ENCODE measurements at regions not wholly inside any gene's neighbourhood (a gene's known extent, or its start where the extent isn't known, plus 50 kb on each side); places are given as distances from the start of the nearest gene placed in this dataset.
"Not testable (repeated sequence)": the region's sequence is repeated elsewhere in the genome, so short reads cannot be mapped to it uniquely, and the experiment has no call there.

DNA sequence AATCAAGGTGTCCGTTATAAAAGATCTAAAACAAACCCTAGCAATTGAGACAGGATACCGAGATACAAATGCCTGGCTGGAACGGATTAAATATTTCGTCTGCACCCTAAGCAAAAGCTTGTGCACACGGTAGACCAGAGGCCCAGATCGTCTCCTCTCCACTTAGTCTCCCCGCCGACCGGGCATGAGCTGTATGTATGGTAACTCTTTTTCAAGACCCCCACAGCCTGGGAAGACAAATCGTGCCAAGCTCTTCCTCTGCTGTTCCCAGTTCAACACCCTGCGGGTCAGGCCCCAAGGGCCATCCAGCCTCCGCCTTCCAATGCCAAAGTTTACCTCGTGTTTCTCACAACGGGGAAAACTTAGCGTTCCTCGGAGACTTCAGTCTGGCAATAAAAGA, 285.7 kb upstream of the GALNT17 start:
- no peak for DNase-seq

DNA sequence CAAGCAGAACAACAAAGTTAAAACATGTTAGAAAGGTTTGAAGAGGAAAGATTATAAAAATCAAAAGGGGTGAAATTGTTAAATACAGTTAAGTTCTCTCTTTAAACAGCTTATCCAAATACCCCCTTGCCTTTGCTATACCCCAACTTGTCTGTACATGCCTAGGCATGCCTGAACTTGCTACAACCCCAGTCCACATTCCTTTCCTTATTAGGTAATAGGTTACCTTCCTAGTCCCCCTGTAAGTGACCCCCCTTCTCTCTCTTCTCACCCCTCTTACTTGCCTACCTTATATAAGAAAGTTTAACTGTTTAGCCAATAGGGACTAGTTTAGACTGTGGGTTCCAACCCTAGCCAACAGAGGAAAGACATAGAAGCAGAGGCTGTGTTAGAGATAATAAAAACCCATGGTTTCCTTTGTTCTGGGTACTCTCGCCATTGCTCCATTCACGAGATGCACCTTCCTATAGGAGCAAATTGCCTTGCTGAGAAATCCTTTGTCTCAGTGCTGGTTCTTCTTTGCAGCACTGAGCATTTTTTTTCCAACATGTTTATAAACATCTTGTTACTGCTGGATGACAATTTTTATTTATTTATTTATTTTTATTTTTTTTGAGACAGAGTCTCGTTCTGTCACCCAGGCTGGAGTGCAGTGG, 282.2 kb upstream of the GALNT17 start:
- no peak for DNase-seq

DNA sequence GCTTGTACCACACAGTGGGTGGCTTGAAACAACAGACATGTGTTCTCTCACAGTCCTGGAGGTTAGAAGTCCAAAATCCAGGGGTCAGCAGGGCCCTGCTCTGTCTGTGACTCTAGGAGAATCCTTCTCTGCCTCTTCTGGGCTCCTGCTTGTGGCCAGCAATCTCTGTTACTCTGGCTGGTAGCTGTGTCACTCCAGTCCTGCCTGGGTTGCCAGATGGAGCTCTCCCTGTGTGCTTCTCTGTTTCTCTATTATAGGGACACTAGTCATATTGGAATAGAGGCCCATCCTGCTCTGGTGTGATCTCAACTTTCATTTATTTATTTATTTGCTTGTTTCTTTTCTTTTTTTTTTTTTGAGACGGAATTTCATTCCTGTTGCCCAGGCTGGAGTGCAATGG, 276.6 kb upstream of the GALNT17 start:
- no peak for DNase-seq

DNA sequence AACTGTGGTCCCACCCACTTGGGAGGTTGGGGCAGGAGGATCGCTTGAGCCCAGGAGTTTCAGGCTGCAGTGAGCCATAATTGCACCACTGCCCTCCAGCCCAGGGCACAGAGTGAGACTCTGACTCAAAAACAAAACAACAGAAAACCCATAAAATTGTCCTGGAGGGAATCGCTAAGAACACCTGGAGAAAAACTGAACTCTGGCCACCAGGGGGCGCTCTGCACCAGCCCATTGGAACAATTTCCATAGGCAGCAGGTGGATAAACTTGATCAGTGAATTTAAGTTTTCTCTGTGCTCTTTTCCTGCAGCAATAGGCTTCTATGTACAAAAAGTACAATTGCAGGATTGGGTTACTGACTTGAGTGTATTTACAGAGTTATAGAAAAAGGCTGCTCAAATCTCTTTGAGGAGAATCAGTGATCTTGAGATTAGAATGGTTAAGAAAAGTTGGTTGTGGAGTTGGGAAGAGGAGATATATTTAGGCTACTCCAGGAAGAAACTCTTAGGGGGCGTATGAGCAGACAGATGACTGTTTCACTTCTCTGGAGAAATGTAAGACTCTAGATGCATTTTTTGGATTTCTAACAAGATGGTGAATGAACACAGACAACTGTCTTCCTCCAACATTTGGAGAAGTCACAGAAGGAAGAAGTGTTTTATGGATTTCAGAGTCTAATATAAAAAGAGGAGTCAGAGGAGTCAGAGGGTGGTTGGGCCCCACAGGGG, 274.9 kb upstream of the GALNT17 start:
- DNase-seq, result peak; percentile 9 to 43

DNA sequence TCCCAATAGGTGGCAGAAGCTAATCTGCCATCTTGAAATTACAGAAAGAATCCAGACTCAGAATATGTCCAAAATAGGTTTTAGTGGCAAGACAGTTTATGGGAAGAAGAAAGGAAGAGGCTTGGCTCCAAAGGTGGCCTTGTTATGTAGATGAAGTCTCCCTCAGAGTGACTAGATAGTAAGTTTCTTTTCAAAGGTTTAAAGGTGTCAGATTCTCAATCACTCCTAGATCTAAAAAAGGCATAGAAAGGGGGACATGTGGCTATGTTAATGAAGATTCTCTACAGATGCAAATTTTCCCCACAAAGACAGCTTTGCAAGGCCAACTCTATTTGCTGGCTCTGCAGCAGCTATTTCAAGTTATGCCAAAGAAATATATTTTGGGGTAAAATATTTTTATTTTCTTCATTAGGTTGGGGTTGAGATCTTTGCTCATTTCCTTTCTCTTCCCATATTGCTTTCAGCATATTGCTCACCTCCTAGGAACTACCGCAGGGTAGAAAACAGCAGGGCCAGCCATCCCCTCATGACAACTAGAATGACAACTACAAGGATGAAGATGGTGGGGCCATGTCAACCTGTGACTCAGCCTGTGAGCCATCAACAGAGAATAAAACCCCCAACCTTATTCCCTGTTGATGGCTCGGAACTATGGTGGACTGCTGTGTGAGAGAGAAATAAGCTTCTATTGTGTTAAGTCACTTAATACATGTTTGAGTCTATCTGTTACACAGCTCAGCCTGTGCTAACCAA, 274.0 kb upstream of the GALNT17 start:
- no peak for DNase-seq

DNA sequence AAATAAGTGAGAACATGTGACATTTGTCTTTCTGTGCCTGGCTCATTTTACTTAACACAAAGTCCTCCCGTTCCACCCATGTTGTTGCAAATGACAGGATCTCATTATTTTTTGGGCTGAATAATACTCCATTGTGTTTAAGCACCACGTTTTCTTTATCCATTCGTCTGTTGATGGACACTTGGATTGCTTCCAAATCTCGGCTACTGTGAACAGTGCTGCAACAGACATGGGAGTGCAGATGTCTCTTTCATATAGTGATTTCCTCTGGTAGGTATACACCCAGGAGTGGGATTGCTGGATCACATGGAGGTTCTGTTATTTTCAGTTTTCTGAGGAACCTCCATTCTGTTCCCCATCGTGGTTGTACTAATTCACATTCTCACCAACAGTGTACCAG, 264.4 kb upstream of the GALNT17 start:
- DNase-seq, result no peak

DNA sequence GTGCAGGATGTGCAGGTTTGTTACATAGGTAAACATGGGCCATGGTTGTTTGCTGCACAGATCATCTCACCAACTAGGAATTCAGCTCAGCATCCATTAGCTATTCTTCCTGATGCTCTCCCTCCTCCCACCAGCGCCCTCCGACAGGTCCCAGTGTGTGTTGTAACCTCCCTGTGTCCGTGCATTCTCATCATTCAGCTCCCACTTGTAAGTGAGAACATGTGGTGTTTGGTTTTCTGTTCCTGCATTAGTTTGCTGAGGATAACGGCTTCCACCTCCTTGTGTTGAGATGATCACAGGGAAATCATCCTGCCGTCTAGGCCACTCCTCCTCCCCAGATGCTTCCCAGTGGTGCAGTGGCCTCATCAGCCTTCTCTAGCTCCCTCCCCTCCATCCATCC, 261.6 kb upstream of the GALNT17 start:
- no peak for DNase-seq

DNA sequence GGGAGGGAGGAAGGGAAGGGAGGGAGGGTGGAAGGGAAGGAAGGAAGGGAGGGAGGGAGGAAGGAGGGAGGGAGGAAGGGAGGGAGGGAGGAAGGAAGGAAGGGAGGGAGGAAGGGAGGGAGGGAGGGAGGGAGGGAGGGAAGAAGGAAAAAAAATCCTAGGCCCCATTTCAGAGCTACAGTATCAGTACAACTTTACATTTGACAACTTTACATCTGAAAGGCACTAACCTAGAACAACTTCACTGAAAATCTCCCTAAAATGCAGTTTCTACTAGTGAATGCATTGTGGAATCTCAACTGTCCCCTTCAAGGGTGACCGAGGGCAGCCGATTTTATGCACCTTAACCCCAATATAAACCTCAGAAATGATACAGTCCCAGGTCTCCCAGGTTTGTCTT, 259.8 kb upstream of the GALNT17 start:
- DNase-seq, result no peak

DNA sequence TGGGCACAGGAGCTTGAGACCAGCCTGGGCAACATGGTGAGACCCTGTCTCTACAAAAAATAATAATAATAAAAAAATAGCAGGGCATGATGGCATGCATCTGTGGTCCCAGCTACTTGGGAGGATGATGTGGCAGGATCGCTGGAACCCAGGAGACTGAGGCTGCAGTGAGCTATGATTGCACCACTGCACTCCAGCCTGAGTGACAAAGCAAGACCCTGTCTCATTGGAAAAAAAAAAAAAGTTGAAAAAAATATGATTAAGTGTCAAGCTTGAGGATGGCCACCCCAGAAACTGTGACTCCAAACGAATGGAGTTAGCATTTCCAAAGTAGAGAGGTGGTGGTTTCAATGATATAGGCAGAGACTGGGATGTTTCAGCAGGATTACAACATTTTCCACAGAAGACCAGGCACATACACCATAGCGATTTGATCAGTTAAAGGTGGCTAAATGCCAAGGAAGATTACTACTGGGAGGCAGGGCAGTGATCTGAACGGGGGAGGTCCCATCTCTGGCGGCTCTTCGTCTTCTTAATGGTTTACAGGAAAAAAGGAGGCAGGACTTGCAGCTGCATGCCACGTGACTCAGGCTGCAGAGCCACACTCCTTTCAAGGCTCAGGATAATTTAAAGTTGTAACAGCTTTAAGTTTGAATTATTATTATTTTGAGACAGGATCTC, 250.6 kb upstream of the GALNT17 start:
- DNase-seq, result no peak

DNA sequence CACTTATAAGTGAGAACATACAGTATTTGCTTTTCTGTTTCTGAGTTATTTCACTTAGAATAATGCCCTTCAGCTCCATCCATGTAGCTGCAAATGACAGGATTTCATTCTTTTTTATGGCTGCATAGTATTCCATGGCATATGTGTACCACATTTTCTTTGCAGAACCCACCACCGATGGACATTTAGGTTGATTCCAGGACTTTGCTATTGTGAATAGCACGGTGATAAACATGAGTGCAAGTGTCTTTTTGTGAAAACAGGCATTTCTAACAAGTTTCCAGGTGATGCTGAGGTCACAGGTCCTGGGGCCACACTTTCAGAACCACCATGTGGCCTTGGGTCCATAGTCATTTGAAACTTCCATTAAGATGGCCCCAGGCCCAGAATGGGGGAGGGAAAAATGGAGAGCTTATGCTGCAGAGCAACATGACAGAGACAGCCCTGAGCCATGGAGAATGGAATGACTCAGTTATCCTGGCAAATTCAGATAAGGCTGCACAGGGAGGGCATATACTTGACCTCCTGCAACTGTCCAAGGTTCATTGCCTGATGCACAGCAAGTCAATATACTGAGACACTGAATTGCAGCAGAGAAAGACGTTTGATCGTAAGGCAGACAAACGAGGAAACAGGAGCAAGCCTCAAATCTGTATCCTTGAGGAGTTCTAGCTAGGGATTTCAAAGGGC, 248.0 kb upstream of the GALNT17 start:
- no peak for DNase-seq

DNA sequence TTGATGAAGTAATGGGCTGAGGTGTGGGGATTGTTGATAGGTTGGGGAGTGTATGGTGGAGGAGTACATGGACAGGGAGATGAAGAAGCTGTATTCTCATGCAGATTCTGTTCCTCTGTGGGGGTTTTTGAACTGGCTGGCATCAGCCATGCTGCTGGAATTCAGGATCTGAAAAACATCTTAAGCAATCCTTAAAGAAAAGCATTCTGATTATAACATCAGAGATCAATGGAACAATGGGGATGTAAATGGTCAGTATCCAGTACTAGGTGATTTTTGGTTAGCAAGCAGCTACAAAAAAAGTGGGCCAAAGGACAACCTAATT, 247.5 kb upstream of the GALNT17 start:
- no peak for DNase-seq

DNA sequence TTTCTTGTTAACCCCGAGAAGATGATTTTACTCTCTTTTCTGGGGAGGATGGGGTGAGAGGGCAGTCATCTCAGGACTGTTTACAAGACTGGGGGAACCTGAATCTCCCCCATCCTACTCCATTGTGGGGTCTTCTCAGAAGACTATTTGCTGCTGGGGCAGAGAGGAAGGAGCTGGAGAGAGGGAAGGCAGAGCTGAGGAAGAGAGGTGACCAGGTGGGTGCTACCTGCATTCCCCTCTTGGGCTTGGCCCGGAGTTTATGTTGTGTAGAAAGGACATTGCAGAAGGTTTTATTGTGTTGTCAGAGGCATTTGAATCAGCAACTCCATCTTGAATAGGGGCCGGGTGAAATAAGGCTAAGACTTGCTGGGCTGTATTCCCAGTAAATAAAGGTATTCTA, 247.1 kb upstream of the GALNT17 start:
- DNase-seq, result no peak

DNA sequence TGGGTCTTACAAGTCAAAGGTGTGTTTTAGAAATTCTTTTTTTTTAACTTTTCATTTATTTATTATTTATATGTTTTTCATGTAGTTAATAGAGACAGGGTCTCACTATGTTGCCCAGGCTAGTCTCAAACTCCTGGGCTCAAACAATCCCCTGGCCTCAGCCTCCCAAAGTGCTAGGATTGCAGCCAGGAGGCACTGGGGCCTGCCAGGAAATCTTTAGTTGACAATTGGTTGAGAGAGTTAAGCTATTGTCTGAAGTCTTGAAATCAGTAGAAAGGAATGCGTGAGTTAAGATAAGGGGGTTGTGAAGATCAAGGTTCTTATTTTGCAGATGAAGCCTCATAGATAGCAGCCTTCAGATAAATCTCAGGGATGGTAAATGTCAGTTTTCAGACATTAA, 245.4 kb upstream of the GALNT17 start:
- no peak for DNase-seq

DNA sequence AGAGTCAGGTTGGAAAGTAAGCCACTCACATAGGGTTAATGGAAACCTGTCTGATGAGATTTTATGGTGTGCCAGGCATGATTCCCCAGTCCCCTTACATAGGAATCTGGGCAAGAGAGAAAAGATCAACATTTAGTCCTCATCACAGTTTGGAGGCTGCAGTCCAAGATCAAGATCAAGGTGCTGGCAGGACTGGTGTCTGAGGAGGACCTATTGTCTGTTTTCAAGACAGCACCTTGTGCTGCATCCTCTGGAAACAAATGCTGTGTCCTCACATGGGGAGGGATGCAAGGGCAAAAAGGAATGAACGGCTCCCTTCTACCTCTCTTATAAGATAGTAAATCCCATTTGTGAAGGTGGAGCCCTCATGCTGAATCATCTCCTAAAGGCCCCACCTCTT, 244.8 kb upstream of the GALNT17 start:
- no peak for DNase-seq

DNA sequence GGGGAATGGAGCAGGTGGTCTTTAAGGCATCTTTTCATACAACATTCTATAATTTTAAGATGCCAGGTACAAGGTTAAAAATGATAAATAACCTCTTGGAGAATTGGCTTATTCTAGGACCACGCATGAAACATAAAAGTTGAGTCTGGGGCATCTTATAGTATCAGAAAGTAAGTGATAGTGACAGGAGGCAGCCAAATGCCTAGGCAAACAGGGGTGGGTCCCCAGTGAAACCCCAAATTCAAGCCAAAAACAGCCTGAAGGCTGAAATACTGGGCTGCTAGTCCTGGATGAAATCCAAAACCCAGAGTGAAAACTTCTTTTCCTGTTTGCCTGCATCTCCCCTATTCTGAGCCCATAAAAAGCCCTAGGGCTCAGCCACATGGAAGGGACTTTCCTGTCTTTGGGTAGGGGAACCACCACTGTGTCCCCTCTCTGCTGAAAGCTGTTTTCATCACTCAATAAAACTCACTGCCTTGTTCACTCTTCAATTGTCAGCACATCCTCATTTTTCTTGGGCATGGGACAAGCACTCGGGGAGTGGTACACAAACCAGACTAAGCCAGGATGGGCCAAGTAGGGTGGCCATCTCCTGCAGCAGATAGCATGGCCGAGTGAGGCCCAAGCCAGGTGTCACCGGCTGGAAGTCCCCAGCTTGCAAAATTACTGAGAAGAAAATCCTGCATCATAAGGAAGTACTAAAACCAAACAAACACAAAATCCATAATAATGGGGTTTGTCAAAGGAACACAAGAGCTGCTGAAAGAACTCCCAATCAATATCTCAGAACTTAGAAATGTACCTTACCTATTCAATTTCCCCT, 241.6 kb upstream of the GALNT17 start:
- no peak for DNase-seq

DNA sequence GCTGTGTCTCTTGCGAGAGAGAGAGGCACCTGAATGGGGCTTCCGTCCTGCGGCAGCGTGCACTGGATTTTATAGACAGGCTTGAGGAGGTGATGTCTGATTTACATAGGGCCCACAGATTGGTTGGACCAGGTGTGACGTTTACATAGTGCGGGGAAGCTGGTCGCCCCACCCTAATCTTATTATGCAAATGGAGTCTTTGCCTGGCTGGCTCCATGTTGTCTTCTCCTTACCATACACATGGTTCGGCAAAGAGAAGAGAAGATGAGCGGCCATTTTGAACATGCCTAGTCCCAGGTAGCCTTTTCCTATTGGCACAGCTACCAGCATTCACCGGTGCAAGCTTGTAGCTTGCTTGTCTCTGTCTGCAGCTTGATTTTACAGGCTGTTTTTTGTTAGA, 238.5 kb upstream of the GALNT17 start:
- DNase-seq, result peak in 1 of 2 experiments; percentile 1

DNA sequence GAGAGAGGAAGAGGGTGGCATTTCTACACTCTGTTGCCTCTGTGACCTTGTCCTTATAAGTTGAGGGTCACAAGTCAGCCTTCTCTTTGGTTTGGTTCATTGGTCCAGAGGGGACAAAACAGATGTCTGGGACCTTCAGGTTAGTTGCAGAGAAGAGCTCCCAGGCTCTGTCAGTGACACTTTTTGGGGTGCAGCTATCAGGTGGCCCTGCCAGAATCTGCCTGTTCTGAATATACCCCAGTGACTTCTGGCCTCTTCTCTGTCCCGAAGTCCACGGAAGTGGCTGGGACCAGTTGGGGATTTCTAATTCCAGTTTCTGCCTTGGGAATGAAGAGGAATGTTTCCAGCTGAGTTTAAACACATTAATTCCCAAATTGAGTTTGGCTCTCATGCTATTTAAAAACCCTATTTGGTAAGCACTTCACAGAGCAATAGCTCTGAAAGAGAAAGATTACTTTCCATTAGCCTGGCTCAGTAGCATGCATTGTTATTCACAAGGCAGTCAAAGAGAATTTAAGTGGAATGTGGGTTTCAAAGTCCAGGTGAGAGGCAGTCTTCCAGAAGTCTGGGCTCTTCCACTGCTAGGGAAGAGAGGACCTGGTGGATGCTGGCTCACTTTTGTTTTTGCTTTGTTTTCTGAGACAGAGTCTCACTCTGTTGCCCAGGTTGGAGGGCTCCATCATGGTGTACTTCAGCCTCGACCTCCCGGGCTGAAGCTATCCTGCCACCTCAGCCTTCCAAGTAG, 237.8 kb upstream of the GALNT17 start:
- DNase-seq, result no peak

DNA sequence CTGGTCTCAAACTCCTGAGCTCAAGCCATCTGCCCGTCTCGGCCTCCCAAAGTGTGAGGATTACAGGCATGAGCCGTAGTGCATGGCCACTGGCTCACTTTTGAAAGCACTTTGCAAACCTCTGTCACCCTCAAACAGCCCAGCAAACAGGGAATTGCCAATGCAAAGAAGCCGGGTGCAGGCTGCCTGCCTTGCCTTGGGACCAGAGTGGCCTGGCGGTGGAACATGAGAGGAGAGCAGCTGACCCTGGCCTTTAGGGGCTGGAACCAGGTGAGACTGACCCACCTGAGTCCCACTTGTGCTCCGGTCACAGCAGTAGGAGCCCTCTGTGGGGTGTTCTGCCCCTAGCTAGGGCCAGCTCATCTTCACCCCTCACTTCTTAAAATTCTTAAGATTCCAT, 237.1 kb upstream of the GALNT17 start:
- DNase-seq, result no peak

DNA sequence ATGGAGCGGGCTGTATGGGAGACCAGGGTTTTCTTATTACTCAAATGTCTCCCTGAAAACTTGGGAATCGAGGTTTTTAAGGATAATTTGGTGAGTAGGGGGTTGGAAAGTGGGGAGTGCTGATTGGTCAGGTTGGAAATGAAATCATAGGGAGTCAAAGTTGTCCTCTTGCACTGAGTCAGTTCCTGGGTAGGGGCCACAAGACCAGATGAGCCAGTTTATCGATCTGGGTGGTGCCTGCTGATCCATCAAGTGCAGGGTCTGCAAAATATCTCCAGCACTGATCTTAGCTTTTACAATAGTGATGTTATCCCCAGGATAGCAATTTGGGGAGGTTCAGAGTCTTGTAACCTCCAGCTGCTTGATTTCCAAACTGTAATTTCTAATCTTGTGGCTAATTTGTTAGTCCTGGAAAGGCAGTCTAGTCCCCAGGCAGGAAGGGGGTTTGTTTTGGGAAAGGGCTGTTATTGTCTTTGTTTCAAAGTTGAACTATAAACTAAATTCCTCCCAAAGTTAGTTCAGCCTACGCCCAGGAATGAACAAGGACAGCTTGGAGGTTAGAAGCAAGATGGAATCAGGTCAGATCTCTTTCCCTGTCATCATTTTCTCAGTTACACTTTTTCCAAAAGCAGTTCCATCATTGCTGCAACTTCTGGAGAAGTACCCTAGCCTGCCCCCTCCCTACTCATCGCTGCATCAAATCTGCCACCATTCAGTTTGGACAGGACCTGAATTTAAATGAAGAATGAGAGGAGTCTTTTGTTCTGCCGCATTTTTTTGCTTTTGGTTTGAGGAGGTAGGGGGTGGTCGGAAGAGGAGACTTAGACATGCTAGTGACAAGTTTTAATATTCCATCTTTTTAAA, 236.4 kb upstream of the GALNT17 start:
- DNase-seq, result not testable (repeated sequence)

Data from NCI-H446 (cell line).